ENCODE measurements at regions not wholly inside any gene's neighbourhood (a gene's known extent, or its start where the extent isn't known, plus 50 kb on each side); places are given as distances from the start of the nearest gene placed in this dataset.

DNA sequence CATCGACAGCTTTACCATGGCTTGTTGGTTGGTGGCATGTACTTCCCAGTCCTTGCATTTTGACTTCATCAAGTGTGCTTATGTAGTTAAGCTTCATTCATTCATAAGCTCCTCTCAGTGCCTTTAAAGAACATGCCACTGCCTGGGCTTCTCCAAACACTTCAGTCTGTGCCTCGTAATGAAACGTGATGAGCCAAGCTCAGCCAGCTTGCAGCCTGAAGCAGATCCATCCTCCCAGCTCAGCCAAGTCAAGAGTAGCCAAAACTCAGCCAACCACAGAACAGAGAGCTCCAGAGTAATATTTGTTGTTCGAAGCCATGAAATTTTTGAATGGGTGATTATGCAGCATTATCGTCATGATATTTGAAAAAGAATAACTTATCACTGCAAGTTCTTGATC lies 989.7 kb downstream of the EFNB2 start:
- TF ChIP-seq POLR2AphosphoS5 (IDR thresholded peaks at IDR 0.05; ENCODE audit: low read depth, low read length) (no peak), POLR2A (IDR thresholded peaks at IDR 0.05; ENCODE audit: low read depth, low read length) (no peak), TAF1 (IDR thresholded peaks at IDR 0.05; ENCODE audit: low read depth, low read length) (no peak), SPI1 (IDR thresholded peaks at IDR 0.05; ENCODE audit: low read depth, low read length) (no peak), POU2F2 (IDR thresholded peaks at IDR 0.05; ENCODE audit: low read depth, low read length) (no peak)

Data from GM12891 (cell line).